Adrenal gland (tissue), 5 donors: ENCODE measurements at regions not wholly inside any gene's neighbourhood (a gene's known extent, or its start where the extent isn't known, plus 50 kb on each side); places are given as distances from the start of the nearest gene placed in this dataset.

Experiments
- POLR2A ChIP-seq, 2 donors: fragments of 450-650 bp; IDR thresholded peaks; one replicate each; pipeline ENCODE4 v1.6.1; 2017; ENCODE audit warnings: antibody characterized with exemption in 2 of 2, mild to moderate bottlenecking in 2 of 2, moderate library complexity in 1 of 2
- TF ChIP-seq, protein P1 (sequence below), 6 experiments: fragments of 450-650 bp in 4 of 6; fragments of 200-600 bp in 2 of 6; sonication (generic) in 1 of 6; IDR thresholded peaks; 1 replicate in 5 of 6; 2 replicates in 1 of 6; pipeline versions ENCODE4 v1.5.1 to v1.8.0; 2016 to 2021; ENCODE audit warnings: antibody characterized with exemption in 6 of 6, mild to moderate bottlenecking in 2 of 6, moderate library complexity in 1 of 6
- donor health status: DM: no; HTN: no; CAD: no.

DNA sequence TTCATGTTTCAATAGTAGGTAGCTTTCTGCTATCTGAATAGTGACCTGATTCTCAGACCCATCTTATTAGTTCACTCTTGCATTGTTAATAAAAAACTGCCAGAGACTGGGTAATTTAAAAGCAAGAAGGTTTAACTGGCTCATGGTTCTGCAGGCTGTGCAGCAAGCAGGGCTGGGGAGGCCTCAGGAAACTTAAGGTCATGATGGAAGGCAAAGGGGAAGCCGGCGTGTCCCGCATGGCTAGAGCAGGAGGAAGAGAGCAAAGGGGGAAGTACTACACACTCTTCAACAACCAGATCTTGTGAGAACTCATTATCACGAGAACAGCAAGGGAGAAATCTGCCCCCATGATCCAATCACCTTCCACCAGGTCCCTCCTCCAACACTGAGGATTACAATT lies 185.2 kb upstream of the PITRM1 start:
- no peak for TF ChIP-seq POLR2A (IDR thresholded peaks at IDR 0.05)
- TF ChIP-seq, protein P1, sequence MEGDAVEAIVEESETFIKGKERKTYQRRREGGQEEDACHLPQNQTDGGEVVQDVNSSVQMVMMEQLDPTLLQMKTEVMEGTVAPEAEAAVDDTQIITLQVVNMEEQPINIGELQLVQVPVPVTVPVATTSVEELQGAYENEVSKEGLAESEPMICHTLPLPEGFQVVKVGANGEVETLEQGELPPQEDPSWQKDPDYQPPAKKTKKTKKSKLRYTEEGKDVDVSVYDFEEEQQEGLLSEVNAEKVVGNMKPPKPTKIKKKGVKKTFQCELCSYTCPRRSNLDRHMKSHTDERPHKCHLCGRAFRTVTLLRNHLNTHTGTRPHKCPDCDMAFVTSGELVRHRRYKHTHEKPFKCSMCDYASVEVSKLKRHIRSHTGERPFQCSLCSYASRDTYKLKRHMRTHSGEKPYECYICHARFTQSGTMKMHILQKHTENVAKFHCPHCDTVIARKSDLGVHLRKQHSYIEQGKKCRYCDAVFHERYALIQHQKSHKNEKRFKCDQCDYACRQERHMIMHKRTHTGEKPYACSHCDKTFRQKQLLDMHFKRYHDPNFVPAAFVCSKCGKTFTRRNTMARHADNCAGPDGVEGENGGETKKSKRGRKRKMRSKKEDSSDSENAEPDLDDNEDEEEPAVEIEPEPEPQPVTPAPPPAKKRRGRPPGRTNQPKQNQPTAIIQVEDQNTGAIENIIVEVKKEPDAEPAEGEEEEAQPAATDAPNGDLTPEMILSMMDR (IDR thresholded peaks at IDR 0.05), result no peak
